GM18858 (cell line): ENCODE measurements at regions not wholly inside any gene's neighbourhood (a gene's known extent, or its start where the extent isn't known, plus 50 kb on each side); places are given as distances from the start of the nearest gene placed in this dataset.
A peak's percentile ranks its signal among the peaks of the same experiment; 100 is the strongest.

ENCODE experiments used
- ATAC-seq: cut with Tn5 transposase; IDR thresholded peaks from one replicate; pipeline ENCODE4 v1.9.1; 2021; ENCODE audit not compliant: unreplicated experiment

- ATAC-seq = no peak
Measured at GRCh38 chr9:73845954-73846690, 651.0 kb upstream of the RORB start.

- ATAC-seq = no peak
Measured at GRCh38 chr9:73847536-73847935, 649.6 kb upstream of the RORB start.

- ATAC-seq = no peak
Measured at GRCh38 chr9:73853549-73853948, 643.6 kb upstream of the RORB start.

- no peak for ATAC-seq
Measured at GRCh38 chr9:73855206-73855605, 641.9 kb upstream of the RORB start.

- ATAC-seq = no peak
Measured at GRCh38 chr9:73863924-73864323, 633.2 kb upstream of the RORB start.

- ATAC-seq = no peak
Measured at GRCh38 chr9:73866451-73866850, 630.7 kb upstream of the RORB start.

- peak; percentile 100 for ATAC-seq
Measured at GRCh38 chr9:73869264-73869663, 627.9 kb upstream of the RORB start.

- no peak for ATAC-seq
Measured at GRCh38 chr9:73871636-73872035, 625.5 kb upstream of the RORB start.

- ATAC-seq = no peak
Measured at GRCh38 chr9:73872701-73873100, 624.4 kb upstream of the RORB start.

GRCh38 chr9:73880101-73880500 is 617.0 kb upstream of the RORB start:
- no peak for ATAC-seq

GRCh38 chr9:73889023-73889422 is 608.1 kb upstream of the RORB start:
- no peak for ATAC-seq

- no peak for ATAC-seq
Measured at GRCh38 chr9:73890685-73891277, 606.4 kb upstream of the RORB start.

GRCh38 chr9:73892335-73892734 is 604.8 kb upstream of the RORB start:
- no peak for ATAC-seq

GRCh38 chr9:73893230-73893629 is 603.9 kb upstream of the RORB start:
- ATAC-seq = no peak

GRCh38 chr9:73896061-73896460 is 601.1 kb upstream of the RORB start:
- no peak for ATAC-seq

- ATAC-seq = no peak
Measured at GRCh38 chr9:73906671-73907070, 590.5 kb upstream of the RORB start.

GRCh38 chr9:73911804-73912203 is 585.3 kb upstream of the RORB start:
- ATAC-seq = no peak

GRCh38 chr9:73916016-73916673 is 581.0 kb upstream of the RORB start:
- ATAC-seq = no peak

GRCh38 chr9:73919712-73920111 is 577.4 kb upstream of the RORB start:
- no peak for ATAC-seq

- no peak for ATAC-seq
Measured at GRCh38 chr9:73923796-73924195, 573.3 kb upstream of the RORB start.

- no peak for ATAC-seq
Measured at GRCh38 chr9:73951147-73951546, 546.0 kb upstream of the RORB start.

GRCh38 chr9:73962792-73963191 is 534.3 kb upstream of the RORB start:
- ATAC-seq = no peak
